ENCODE measurements at regions not wholly inside any gene's neighbourhood (a gene's known extent, or its start where the extent isn't known, plus 50 kb on each side); places are given as distances from the start of the nearest gene placed in this dataset.
"Not testable (repeated sequence)": the region's sequence is repeated elsewhere in the genome, so short reads cannot be mapped to it uniquely, and the experiment has no call there.

DNA sequence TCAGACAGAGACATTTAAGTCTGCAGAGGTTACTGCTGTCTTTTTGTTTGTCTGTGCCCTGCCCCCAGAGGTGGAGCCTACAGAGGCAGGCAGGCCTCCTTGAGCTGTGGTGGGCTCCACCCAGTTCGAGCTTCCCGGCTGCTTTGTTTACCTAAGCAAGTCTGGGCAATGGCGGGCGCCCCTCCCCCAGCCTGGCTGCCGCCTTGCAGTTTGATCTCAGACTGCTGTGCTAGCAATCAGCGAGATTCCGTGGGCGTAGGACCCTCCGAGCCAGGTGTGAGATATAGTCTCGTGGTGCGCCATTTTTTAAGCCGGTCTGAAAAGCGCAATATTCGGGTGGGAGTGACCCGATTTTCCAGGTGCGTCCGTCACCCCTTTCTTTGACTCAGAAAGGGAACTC, 245.0 kb upstream of the CDH2 start:
- DNase-seq = not testable (repeated sequence)

- DNase-seq = no peak
Observed at GRCh38 chr18:28412521-28412920, 235.6 kb upstream of the CDH2 start.

- DNase-seq = no peak
Observed at GRCh38 chr18:28411806-28412205, 234.9 kb upstream of the CDH2 start.

DNA sequence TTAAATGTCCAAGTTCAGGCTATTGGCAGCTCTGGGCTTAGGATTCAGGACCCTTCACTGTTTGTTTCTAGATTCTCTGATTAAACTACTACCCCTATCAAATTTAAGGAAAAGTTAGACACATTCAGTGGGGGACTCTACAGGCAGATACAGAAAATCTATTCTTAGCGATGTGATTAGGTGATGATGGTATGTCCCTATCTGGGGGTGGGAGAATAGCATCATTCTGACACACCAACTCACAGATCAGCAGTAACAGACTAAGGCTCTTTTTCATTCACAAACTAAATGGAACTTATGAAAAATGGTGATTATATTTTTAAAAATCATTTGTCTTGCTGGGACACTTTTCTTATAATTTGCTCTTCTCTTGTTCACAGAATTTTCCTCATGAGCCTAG, 232.9 kb upstream of the CDH2 start:
- no peak for DNase-seq

DNA sequence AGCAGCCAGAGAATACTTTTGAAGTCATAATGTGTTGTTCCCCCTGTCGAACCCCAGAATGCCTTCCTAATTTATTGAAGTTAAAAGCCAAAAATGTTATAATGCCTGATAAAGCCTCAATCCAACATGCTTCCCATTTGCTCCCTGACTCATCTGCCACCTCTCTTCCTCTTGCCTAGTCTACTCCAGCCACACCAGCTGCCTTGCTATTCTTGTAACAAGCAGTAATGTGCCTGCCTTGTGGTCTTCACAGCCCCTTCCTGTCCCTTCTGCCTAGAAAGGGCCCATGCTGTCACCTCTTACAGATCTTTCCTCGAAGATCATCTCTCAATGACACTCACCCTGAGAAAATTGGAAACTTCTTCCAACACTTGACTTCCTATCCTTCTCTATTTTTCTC, 231.6 kb upstream of the CDH2 start:
- no peak for DNase-seq

GRCh38 chr18:28407681-28408080, 230.8 kb upstream of the CDH2 start:
- DNase-seq = no peak

- no peak for DNase-seq
Observed at GRCh38 chr18:28406533-28406932, 229.6 kb upstream of the CDH2 start.

GRCh38 chr18:28404694-28405093, 227.8 kb upstream of the CDH2 start:
- no peak for DNase-seq

DNA sequence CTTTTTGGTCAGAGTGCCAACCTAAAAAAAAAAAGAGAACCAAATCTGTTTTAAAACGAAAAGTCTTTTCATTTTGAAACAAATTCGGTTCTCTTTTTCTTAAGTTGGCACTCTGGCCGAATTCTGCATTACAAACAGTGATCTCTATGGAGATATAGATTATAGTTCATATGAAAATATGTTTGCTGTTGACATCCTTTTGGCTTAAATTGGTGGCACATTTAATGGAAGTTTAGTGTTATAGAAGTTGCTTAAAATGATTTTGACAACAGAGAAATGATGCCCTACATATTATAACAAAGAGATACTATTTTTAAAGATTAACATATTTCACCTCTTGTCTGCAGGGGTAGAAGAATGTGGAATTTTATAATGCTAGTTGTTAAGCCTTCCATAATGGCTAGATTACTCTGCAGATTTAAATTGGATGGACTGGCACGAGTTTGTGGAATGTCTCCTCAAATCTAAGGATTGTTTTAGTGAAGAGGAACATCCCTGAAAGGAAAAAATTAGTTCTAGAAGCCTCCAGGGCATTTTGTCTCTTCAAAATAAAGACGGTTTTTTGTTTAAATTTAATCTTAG, 222.9 kb upstream of the CDH2 start:
- DNase-seq = no peak

DNA sequence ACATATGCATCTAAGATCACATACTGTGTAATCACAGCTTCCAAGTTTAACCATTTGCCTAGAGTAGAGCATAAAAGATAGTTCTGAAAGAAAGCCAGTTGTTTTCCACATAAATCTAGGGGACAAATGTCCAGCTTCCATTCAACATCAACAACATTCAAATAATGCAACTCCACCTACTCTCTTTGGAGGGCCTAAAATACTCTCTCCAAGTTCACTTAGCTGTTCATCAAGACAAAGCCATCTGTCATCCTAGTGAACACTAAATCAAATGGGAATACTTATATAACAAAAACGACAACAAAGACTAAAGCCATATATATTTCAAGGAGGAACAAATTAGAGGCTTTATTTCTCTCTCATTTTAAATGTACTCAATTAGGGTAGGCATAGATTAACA, 221.5 kb upstream of the CDH2 start:
- no peak for DNase-seq

GRCh38 chr18:28390022-28390421, 213.1 kb upstream of the CDH2 start:
- no peak for DNase-seq

DNA sequence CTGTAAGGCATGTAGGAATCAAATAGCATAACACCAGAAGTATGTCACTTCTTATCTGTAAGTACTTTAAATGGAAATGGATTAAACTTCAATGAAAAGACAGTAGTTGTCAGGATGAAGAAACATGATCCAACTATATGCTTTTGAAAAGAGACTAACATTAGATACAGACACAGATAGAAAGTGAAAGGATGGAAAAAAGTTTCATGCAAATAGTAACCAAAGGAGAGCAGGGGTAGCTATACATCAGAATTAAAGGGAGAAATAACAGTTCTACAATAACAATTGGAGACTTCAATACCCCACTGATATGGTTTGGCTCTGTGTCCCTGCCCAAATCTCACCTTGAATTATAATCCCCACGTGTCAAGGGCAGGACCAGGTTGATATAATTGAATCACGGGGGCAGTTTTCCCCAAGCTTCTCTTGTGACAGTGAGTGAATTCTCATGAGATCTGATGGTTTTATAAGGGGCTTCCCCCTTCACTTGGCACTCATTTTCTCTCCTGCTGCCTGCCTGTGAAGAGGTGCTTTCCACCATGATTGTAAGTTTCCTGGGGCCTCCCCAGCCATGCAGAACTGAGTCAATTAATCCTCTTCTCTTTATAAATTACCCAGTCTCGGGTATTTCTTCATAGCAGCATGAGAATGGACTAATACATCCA, 205.4 kb upstream of the CDH2 start:
- no peak for DNase-seq

- no peak for DNase-seq
Observed at GRCh38 chr18:28372186-28372585, 195.3 kb upstream of the CDH2 start.

DNA sequence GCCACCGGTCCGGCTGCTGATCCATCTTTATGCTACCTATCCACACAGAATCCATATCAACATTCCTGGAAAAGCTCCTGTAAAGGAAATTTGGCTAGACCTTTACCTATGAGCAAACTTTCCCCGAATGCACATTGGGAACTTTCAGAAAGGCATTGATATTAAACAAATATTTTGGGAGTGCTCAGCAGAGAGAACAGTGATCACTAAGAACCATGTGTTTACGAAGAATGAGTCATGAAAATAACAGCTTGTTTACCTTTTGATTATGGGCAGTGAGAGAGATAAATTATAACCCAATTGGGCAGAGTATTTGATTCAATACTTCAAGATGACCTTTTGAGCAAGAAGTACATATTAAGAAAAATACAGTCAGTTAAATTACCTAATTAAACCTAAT, 189.7 kb upstream of the CDH2 start:
- DNase-seq = no peak

GRCh38 chr18:28365411-28365831, 188.5 kb upstream of the CDH2 start:
- DNase-seq = no peak

DNA sequence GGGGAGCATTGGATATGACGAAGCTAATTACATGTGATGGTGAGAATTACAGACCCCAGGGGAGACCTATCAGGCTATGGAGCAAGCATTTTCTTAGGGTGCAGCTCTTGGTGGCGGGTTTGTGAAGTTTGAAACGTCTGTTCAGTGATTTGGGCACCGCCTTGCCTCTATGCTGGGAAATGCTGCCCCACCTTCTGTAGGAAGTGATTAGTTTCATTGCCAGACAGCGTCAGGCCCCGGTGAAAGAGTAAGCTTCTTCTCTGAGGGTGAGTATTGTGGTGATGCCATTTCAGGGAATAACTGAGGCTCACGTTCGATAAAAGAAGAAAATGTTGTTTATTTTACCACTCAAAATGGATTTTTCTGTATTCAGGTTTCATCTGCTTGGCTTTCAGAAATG, 186.2 kb upstream of the CDH2 start:
- no peak for DNase-seq

DNA sequence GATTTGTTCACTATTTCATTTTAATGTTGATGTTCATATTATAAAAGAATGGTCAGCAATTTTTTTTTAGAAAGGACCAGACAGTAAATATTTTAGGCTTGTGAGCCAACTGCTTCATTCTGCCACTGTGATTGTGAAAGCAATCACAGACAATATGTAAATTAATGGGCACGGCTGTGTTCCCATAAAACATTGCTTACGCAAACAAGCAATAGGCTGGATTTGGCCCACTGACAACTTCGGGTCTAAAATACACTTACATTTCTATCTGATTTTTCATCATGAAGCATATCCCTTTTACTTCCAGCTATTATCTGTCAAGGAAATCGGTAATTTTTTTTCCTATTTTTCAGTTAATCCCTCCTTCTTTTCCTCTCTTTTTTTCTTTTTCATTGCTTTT, 182.2 kb upstream of the CDH2 start:
- DNase-seq = no peak

GRCh38 chr18:28357766-28358401, 181.0 kb upstream of the CDH2 start:
- no peak for DNase-seq

- DNase-seq = no peak
Observed at GRCh38 chr18:28350821-28351220, 173.9 kb upstream of the CDH2 start.

DNA sequence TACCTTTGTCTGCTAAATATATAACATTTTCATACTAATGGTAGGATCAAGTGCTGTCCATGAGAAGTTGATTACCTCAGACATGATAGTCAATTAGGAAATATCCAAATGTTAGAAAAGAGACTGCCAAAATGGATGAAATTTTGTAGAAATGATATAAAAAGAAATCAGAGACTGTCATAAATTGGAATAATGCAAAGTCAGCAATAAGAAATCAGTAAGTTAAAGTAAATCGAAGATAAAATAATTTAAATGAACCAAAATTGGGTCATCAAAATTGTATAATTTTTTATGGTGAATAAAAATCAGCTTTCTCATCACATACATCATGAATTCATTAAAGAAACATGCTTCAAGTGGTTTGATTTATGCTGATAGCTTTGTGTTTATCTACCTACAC, 165.3 kb upstream of the CDH2 start:
- DNase-seq = no peak

- no peak for DNase-seq
Observed at GRCh38 chr18:28338316-28338715, 161.4 kb upstream of the CDH2 start.

DNA sequence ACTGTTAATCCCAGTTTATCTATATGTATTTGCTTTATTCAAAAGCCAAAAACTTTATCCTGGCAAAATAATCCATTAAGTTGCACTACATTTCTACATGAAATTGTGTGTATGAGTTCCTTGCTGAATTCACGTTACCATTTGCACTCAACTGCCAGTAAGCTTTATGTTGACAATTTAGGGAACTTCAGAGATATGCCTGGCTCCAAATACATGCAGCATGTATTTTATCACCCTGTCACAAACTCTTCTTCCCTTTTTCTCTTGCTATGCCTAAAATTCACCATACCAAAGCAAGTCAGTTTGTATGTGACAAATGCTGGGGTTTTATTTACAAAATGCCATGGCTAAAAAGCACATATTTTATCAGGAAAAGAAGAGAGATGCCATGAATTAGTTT, 157.6 kb upstream of the CDH2 start:
- no peak for DNase-seq

DNA sequence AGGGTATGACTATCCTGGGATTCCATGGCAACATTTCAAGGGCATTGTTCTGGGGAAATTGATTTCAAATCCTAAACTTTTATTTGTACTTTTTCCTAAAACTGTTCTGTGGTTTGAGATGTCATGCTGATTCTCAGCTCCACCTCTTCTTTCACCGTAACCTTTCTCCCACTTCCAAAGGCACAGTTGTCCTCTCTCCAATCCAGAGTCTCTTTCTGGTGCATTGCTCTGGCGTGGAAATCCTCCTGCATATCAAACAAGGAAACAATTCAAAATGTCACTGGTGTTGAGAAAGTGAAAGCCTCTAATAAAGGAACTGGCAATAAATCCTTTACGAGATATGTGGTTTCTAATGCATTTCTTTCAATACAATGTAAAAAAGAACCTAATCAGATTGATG, 155.1 kb upstream of the CDH2 start:
- no peak for DNase-seq

- DNase-seq = no peak
Observed at GRCh38 chr18:28331551-28331950, 154.6 kb upstream of the CDH2 start.

- no peak for DNase-seq
Observed at GRCh38 chr18:28313602-28314001, 136.7 kb upstream of the CDH2 start.

Measured in CD4-positive, alpha-beta T cell treated with Interleukin-4 for 1 hour (primary cell).